CD4-positive, alpha-beta memory T cell (primary cell): ENCODE measurements at regions not wholly inside any gene's neighbourhood (a gene's known extent, or its start where the extent isn't known, plus 50 kb on each side); places are given as distances from the start of the nearest gene placed in this dataset.
"Not testable (repeated sequence)": the region's sequence is repeated elsewhere in the genome, so short reads cannot be mapped to it uniquely, and the experiment has no call there.

Experiments used
- CTCF ChIA-PET: fragments of 350-600 bp; sonication (Branson Sonifier 250); formaldehyde crosslinking; loops from one replicate; lab custom pipeline; 2021; ENCODE audit warnings: inconsistent platforms; ENCODE audit not compliant: partially characterized antibody; lab: Charles Lee
- POLR2A ChIA-PET: fragments of 350-600 bp; sonication (Branson Sonifier 250); formaldehyde crosslinking; loops from one replicate; lab custom pipeline; 2021; ENCODE audit not compliant: partially characterized antibody; lab: Charles Lee
- DNase-seq, 5 donors: peaks; one replicate each; pipeline versions ENCODE4 v3.0.0 to v3.0.0-alpha.2; 2020 to 2022; ENCODE audit warnings: mixed read lengths in 1 of 5
- H3K27ac ChIP-seq: one replicate; pipeline ENCODE4 v1.7.0; 2013; ENCODE audit warnings: low read depth, low read length
- H3K27me3 ChIP-seq: 2 replicates; pipeline ENCODE4 v1.7.0; 2013; ENCODE audit warnings: mild to moderate bottlenecking, low read length, moderate library complexity; ENCODE audit not compliant: insufficient read depth
- H3K36me3 ChIP-seq: 2 replicates; pipeline ENCODE4 v1.7.0; 2013; ENCODE audit warnings: mild to moderate bottlenecking, low read length, moderate library complexity; ENCODE audit not compliant: insufficient read depth
- H3K4me1 ChIP-seq: 2 replicates; pipeline ENCODE4 v1.7.0; 2013; ENCODE audit warnings: mild to moderate bottlenecking, low read length, moderate library complexity; ENCODE audit not compliant: insufficient read depth
- H3K4me3 ChIP-seq, 2 donors: one replicate each; pipeline ENCODE4 v1.7.0; 2013; ENCODE audit warnings: low read length in 2 of 2, mild to moderate bottlenecking in 1 of 2
- H3K9me3 ChIP-seq, 2 donors: one replicate each; pipeline ENCODE4 v1.7.0; 2013; ENCODE audit warnings: low read length in 2 of 2, control low read depth in 1 of 2; ENCODE audit not compliant: control insufficient read depth in 1 of 2
- H3K27ac Mint-ChIP-seq, 7 donors: one replicate each; pipeline ENCODE4 v1.8.0; 2020 to 2021; ENCODE audit warnings: mixed read lengths in 7 of 7, mild to moderate bottlenecking in 6 of 7, inconsistent platforms in 3 of 7, moderate library complexity in 3 of 7
- H3K27me3 Mint-ChIP-seq, 2 donors: one replicate each; pipeline ENCODE4 v1.8.0; 2020 to 2021; ENCODE audit warnings: mixed read lengths in 2 of 2
- H3K36me3 Mint-ChIP-seq, 2 donors: one replicate each; pipeline ENCODE4 v1.8.0; 2020 to 2021; ENCODE audit warnings: mixed read lengths in 2 of 2, inconsistent platforms in 1 of 2, mild to moderate bottlenecking in 1 of 2
- H3K4me1 Mint-ChIP-seq, 4 donors: one replicate each; pipeline ENCODE4 v1.8.0; 2020 to 2021; ENCODE audit warnings: mixed read lengths in 4 of 4, mild to moderate bottlenecking in 1 of 4
- H3K4me3 Mint-ChIP-seq, 8 donors: one replicate each; pipeline ENCODE4 v1.8.0; 2020 to 2021; ENCODE audit warnings: mixed read lengths in 8 of 8, mild to moderate bottlenecking in 7 of 8, moderate library complexity in 6 of 8, inconsistent platforms in 3 of 8
- H3K9me3 Mint-ChIP-seq, 8 donors: one replicate each; pipeline ENCODE4 v1.8.0; 2020 to 2021; ENCODE audit warnings: mixed read lengths in 8 of 8, mild to moderate bottlenecking in 5 of 8, inconsistent platforms in 3 of 8, moderate library complexity in 1 of 8
- intact Hi-C: fragments of 100-400 bp; cut with micrococcal nuclease; formaldehyde crosslinking; loops from one replicate; pipeline ENCODE4 v1.15.1; 2023

DNA sequence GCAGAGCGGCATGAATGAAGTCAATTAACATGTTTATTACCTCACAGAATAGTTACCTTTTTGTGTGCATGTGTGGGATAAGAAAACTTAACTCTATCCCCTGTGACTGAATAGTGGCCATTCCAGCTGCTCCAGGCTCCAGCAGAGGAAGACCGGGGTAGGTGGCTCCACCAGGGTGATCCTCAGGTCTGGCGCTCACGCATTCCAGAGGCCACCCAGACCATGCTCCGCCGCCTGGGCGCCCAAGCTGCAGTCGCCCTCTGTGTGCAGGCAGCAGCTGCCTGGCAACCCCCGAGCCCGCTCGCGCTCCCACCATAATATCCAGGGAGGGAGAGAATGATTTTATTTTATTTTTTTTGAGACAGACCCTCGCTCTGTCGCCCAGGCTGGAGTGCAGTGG, 1474.5 kb upstream of the TPTE start:
- H3K27me3 Mint-ChIP-seq, H3K27me3 ChIP-seq, H3K9me3 ChIP-seq, H3K4me1 ChIP-seq, H3K4me3 ChIP-seq, CTCF ChIA-PET, H3K36me3 Mint-ChIP-seq, H3K27ac ChIP-seq, H3K36me3 ChIP-seq, H3K4me1 Mint-ChIP-seq, H3K4me3 Mint-ChIP-seq, intact Hi-C loops, H3K9me3 Mint-ChIP-seq, DNase-seq, H3K27ac Mint-ChIP-seq, POLR2A ChIA-PET: not testable (repeated sequence)

DNA sequence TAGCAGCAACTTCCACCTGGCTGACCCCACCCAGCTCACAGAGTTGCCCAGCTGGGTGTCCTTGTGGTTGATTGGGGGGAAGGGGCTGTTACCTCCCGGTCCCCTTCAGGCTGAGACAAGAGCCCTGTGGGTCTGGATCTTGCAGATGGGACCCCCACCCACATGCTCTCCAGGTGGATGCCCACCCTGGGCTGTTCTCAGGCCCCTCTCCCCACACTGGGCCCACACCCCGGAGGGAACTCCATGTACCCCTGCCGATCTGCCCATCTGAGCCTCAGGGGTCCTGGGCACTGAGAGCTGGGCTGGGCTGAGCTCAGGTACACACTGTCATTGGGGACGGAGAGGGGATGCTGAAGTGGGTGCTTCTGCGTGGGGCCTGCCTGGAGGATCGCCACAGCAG, 1453.9 kb upstream of the TPTE start:
- CTCF ChIA-PET, H3K27ac ChIP-seq, H3K27ac Mint-ChIP-seq, H3K4me1 Mint-ChIP-seq, H3K27me3 ChIP-seq, intact Hi-C loops, H3K36me3 ChIP-seq, H3K27me3 Mint-ChIP-seq, H3K9me3 Mint-ChIP-seq, H3K4me1 ChIP-seq, H3K36me3 Mint-ChIP-seq, DNase-seq, H3K9me3 ChIP-seq, H3K4me3 ChIP-seq, POLR2A ChIA-PET, H3K4me3 Mint-ChIP-seq: not testable (repeated sequence)

DNA sequence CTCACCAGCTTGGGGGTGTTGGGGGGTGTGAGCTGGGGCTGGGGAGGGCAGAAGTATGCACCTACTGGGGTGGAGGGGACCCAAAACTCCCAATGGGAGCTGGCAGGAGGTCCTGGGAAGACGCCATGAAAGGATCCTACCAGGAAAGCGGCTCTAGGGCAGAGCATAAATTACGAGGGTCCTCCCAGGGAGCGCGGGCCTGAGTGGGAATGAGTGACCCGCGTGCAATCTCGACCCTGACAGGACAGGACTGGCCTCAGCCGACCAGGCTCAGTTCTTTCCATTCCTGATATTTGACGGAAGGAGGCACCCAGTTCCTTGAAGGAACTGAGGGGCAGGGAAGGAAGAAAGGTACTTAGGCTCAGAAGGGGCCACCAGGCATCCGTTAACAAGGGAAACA, 1452.8 kb upstream of the TPTE start:
- H3K27ac Mint-ChIP-seq, DNase-seq, H3K9me3 Mint-ChIP-seq, H3K4me3 Mint-ChIP-seq, intact Hi-C loops, H3K36me3 ChIP-seq, H3K4me1 Mint-ChIP-seq, H3K27me3 ChIP-seq, POLR2A ChIA-PET, H3K27ac ChIP-seq, H3K27me3 Mint-ChIP-seq, H3K9me3 ChIP-seq, H3K4me1 ChIP-seq, H3K4me3 ChIP-seq, CTCF ChIA-PET, H3K36me3 Mint-ChIP-seq: not testable (repeated sequence)

DNA sequence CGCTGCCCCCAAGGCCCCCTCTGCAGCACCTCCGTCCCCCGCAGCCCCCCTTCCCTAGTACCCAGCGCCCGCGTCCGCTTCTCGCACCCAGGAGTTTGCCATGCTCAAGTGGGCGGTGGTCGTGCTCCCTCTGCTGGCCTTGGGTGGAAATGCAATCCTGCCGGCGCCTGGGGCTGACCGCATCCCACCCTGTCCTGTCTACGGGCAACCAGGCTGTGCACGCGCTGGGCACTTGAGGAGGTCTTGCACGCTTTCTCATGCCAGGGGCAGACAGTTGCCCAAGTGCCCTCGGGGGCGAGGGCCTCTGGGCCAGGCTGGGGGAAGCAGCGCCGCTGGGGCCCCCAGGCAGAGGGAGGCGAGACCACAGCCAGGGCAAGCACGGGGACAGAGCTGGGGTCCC, 1450.7 kb upstream of the TPTE start:
- H3K4me3 ChIP-seq, H3K4me1 Mint-ChIP-seq, H3K9me3 ChIP-seq, CTCF ChIA-PET, H3K4me3 Mint-ChIP-seq, intact Hi-C loops, DNase-seq, H3K9me3 Mint-ChIP-seq, H3K27me3 Mint-ChIP-seq, H3K27me3 ChIP-seq, H3K4me1 ChIP-seq, H3K27ac ChIP-seq, H3K36me3 ChIP-seq, H3K36me3 Mint-ChIP-seq, POLR2A ChIA-PET, H3K27ac Mint-ChIP-seq: not testable (repeated sequence)

DNA sequence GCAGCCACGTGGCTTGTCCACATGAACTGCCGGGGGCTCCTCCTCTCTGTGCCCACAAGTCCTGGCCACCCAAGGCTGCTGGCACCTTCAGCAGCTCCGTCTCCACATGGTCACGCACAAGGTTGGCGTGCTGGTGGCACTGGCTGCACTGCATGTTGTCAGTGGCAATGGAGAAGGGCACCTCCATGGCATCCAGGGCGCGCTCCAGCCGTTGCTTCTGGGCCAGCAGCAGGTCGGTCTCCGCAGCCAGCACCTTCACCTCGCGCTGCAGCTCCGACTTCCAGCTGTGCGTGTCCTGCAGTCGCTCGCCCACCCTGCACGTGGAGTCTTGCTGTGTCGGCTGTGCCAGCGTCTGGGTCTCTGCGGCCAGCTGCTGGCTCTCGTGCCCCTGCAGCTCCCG, 1448.4 kb upstream of the TPTE start:
- H3K9me3 ChIP-seq, intact Hi-C loops, DNase-seq, CTCF ChIA-PET, H3K36me3 Mint-ChIP-seq, H3K4me1 ChIP-seq, H3K9me3 Mint-ChIP-seq, H3K27me3 ChIP-seq, H3K4me1 Mint-ChIP-seq, H3K4me3 Mint-ChIP-seq, H3K36me3 ChIP-seq, H3K27me3 Mint-ChIP-seq, H3K27ac ChIP-seq, POLR2A ChIA-PET, H3K27ac Mint-ChIP-seq, H3K4me3 ChIP-seq: not testable (repeated sequence)

DNA sequence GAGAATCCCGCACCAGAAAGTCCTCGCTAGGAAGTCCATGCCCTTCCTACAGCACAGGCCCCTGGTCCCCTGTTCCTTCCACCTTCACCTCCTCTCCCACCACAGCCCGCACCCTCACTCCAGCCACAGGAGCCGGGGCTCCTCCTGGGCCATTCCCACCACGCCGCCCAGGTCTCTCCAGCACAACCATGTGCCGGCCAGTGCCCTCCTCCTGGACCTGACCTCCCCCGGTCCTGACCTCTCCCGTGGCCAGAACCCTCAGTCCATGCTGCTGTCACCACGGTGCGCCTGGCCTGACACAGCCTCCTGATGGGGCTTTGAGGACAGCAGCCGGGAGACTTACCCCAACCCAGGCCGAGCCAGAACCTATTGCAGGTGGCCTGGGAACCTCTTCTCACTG, 1446.6 kb upstream of the TPTE start:
- POLR2A ChIA-PET, H3K27me3 Mint-ChIP-seq, H3K4me3 ChIP-seq, DNase-seq, H3K4me1 Mint-ChIP-seq, H3K27me3 ChIP-seq, H3K27ac ChIP-seq, H3K4me1 ChIP-seq, H3K4me3 Mint-ChIP-seq, H3K9me3 ChIP-seq, H3K9me3 Mint-ChIP-seq, H3K36me3 Mint-ChIP-seq, intact Hi-C loops, CTCF ChIA-PET, H3K36me3 ChIP-seq, H3K27ac Mint-ChIP-seq: not testable (repeated sequence)

DNA sequence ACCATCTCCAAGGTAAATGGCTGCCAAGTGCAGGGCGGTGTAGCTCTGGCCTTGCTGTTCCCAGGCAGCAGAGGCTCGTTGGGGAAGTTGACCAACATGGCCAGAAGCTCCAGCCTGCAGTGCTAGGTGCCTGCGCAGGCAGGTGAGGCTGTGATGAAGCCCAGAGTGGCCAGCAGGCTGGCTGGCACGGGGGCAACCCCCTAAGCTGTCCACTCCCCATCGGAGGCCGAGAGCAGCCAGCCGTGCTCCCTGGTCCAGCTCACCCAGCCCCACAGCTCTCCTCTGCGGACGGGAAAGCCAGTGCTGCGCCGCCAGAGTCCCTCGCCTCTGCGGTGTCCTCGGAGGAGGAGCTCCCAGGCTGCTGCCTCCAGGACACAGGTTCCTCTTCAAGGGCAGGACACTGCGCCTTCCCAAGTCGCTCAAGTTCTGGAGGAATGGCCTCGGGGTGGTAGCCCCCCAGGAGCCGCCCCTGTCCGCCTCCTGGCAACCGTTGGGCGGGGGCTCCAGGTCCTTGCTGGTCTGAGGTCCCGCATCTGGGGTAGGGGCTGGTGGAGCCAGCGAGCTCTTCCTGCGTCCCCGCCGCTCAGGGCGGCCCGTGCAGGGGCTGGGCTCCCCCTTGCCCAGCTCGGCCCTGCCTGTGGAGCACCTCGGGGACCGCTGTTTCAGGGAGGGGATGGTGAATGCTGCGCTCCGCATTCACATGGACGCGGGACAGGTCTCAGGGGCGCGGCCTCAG, 1438.1 kb upstream of the TPTE start:
- H3K27ac Mint-ChIP-seq, H3K4me3 ChIP-seq, H3K36me3 Mint-ChIP-seq, H3K27me3 Mint-ChIP-seq, intact Hi-C loops, H3K9me3 Mint-ChIP-seq, H3K4me1 ChIP-seq, H3K36me3 ChIP-seq, H3K9me3 ChIP-seq, H3K4me1 Mint-ChIP-seq, H3K27me3 ChIP-seq, H3K27ac ChIP-seq, H3K4me3 Mint-ChIP-seq, CTCF ChIA-PET, DNase-seq, POLR2A ChIA-PET: not testable (repeated sequence)

DNA sequence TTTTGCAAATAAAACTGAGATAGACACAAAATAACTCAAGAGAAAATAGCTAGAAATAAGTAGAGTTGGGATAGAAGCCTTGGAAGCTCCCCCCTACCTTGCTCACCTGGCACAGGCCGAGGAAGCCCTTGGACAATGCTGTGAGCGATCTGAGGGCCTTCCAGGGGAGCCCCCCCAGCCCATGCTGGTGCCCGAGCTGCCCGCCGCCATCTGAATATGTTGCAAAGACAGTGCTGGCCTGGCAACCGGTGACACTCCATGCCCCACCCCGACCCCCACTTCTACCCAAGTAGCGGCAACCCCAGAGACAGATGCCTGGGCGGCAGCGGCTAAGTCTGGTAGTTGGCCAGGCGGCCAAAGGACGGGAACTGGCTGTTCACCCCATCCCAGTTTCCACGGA, 1435.1 kb upstream of the TPTE start:
- H3K36me3 Mint-ChIP-seq, POLR2A ChIA-PET, H3K9me3 ChIP-seq, H3K27me3 ChIP-seq, intact Hi-C loops, H3K4me3 Mint-ChIP-seq, H3K4me3 ChIP-seq, H3K4me1 Mint-ChIP-seq, H3K27ac ChIP-seq, CTCF ChIA-PET, H3K27me3 Mint-ChIP-seq, H3K4me1 ChIP-seq, DNase-seq, H3K36me3 ChIP-seq, H3K9me3 Mint-ChIP-seq, H3K27ac Mint-ChIP-seq: not testable (repeated sequence)
